ENCODE measurements at regions not wholly inside any gene's neighbourhood (a gene's known extent, or its start where the extent isn't known, plus 50 kb on each side); places are given as distances from the start of the nearest gene placed in this dataset.
"Not testable (repeated sequence)": the region's sequence is repeated elsewhere in the genome, so short reads cannot be mapped to it uniquely, and the experiment has no call there.

- no peak for TF ChIP-seq CTCF (conservative IDR thresholded peaks at IDR 0.05; ENCODE audit: low read length)
- no peak for DNase-seq (ENCODE audit: low read depth)
- no peak overlapping the region for H3K4me3 ChIP-seq (ENCODE audit: low read length)
Measured at GRCh38 chr18:1779587-1779986, 791.7 kb downstream of the METTL4 start.

- H3K4me3 ChIP-seq (ENCODE audit: low read length): no peak overlapping the region
- no peak for DNase-seq (ENCODE audit: low read depth)
- TF ChIP-seq CTCF (conservative IDR thresholded peaks at IDR 0.05; ENCODE audit: low read length): no peak
Measured at GRCh38 chr18:1784113-1784512, 787.2 kb downstream of the METTL4 start.

- DNase-seq (ENCODE audit: low read depth); H3K4me3 ChIP-seq (ENCODE audit: low read length): not testable (repeated sequence)
Measured at GRCh38 chr18:1785980-1786379, 785.3 kb downstream of the METTL4 start.

GRCh38 chr18:1796636-1797035 is 774.7 kb downstream of the METTL4 start:
- no peak for DNase-seq (ENCODE audit: low read depth)
- H3K4me3 ChIP-seq (ENCODE audit: low read length): no peak overlapping the region
- no peak for TF ChIP-seq CTCF (conservative IDR thresholded peaks at IDR 0.05; ENCODE audit: low read length)

- H3K4me3 ChIP-seq (ENCODE audit: low read length): no peak overlapping the region
- no peak for TF ChIP-seq CTCF (conservative IDR thresholded peaks at IDR 0.05; ENCODE audit: low read length)
- DNase-seq (ENCODE audit: low read depth): no peak
Measured at GRCh38 chr18:1797235-1797634, 774.1 kb downstream of the METTL4 start.

GRCh38 chr18:1805521-1805920 is 765.8 kb downstream of the METTL4 start:
- TF ChIP-seq CTCF (conservative IDR thresholded peaks at IDR 0.05; ENCODE audit: low read length): no peak
- no peak overlapping the region for H3K4me3 ChIP-seq (ENCODE audit: low read length)
- DNase-seq (ENCODE audit: low read depth): no peak

- no peak overlapping the region for H3K4me3 ChIP-seq (ENCODE audit: low read length)
- no peak for DNase-seq (ENCODE audit: low read depth)
- no peak for TF ChIP-seq CTCF (conservative IDR thresholded peaks at IDR 0.05; ENCODE audit: low read length)
Measured at GRCh38 chr18:1806884-1807615, 764.3 kb downstream of the METTL4 start.

Measured in AG10803 (cell line).